ENCODE measurements at regions not wholly inside any gene's neighbourhood (a gene's known extent, or its start where the extent isn't known, plus 50 kb on each side); places are given as distances from the start of the nearest gene placed in this dataset.

DNA sequence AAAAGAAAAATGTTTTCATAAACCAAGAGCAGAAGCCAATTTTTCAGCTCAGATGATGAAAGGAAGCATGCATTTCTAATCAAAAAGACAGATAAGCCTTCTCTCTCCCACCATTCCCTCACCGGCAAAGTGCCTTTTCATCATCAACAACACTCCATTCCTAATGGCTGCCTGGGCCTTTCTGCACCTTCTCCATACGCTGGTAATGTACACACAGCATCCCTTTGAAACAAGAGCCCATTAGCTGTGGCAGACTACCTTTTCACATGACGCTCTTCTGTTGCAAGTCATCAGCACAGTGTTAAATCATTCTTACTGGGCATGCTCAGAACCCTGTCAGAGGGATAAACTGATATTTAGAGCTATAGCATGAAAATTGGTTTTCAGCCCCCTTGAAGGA lies 408.9 kb downstream of the MEIS1 start:
- TF ChIP-seq EP300 (IDR thresholded peaks at IDR 0.05; ENCODE audit: borderline replicate concordance), result no peak
- TF ChIP-seq MAX (IDR thresholded peaks at IDR 0.05), result no peak
- TF ChIP-seq CEBPB (IDR thresholded peaks at IDR 0.05), result no peak
- TF ChIP-seq RAD21 (IDR thresholded peaks at IDR 0.05; ENCODE audit: low read depth), result no peak
- no peak for TF ChIP-seq CREB1 (IDR thresholded peaks at IDR 0.05; ENCODE audit: low read depth)
- TF ChIP-seq REST (IDR thresholded peaks at IDR 0.05; ENCODE audit: low read depth), result no peak
- no peak for TF ChIP-seq TAF1 (IDR thresholded peaks at IDR 0.05; ENCODE audit: low read depth)
- TF ChIP-seq ZBTB7A (IDR thresholded peaks at IDR 0.05; ENCODE audit: low read depth), result no peak
- no peak for TF ChIP-seq TEAD4 (IDR thresholded peaks at IDR 0.05)
- TF ChIP-seq EGR1 (IDR thresholded peaks at IDR 0.05), result no peak
- TF ChIP-seq YY1 (IDR thresholded peaks at IDR 0.05; ENCODE audit: low read depth), result no peak
- no peak for TF ChIP-seq USF1 (IDR thresholded peaks at IDR 0.05)
- TF ChIP-seq NFIC (IDR thresholded peaks at IDR 0.05), result no peak
- TF ChIP-seq FOXM1 (IDR thresholded peaks at IDR 0.05; ENCODE audit: borderline replicate concordance, low read depth), result no peak

Measured in Ishikawa (cell line).